ENCODE measurements at regions not wholly inside any gene's neighbourhood (a gene's known extent, or its start where the extent isn't known, plus 50 kb on each side); places are given as distances from the start of the nearest gene placed in this dataset.

DNA sequence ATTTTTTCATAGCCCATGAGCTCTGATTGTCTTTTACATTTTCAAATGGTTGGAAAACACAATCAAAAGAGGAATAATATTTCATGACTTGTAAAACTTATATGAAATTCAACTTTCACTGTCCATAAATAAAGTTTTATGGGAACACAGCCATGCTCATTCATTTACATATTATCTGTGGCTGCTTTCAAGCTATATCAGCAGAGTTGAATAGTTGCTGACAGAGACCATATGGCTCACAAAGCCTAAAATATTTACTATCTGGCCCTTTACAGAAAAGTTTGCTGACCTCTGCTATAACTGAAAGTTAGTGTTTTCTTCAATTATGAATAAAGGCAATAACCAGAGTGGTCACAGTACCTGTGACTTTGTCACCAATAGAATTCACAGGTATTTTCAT, 128.2 kb upstream of the GNAO1 start (continued):
- TF ChIP-seq, protein P1, sequence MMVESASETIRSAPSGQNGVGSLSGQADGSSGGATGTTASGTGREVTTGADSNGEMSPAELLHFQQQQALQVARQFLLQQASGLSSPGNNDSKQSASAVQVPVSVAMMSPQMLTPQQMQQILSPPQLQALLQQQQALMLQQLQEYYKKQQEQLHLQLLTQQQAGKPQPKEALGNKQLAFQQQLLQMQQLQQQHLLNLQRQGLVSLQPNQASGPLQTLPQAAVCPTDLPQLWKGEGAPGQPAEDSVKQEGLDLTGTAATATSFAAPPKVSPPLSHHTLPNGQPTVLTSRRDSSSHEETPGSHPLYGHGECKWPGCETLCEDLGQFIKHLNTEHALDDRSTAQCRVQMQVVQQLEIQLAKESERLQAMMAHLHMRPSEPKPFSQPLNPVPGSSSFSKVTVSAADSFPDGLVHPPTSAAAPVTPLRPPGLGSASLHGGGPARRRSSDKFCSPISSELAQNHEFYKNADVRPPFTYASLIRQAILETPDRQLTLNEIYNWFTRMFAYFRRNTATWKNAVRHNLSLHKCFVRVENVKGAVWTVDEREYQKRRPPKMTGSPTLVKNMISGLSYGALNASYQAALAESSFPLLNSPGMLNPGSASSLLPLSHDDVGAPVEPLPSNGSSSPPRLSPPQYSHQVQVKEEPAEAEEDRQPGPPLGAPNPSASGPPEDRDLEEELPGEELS (CRISPR knock-in tag; IDR thresholded peaks at IDR 0.05) = no peak
- TF ChIP-seq MXD4 (CRISPR knock-in tag; IDR thresholded peaks at IDR 0.05; ENCODE audit: borderline replicate concordance) (no peak), TP53 (CRISPR knock-in tag; IDR thresholded peaks at IDR 0.05) (no peak)

DNA sequence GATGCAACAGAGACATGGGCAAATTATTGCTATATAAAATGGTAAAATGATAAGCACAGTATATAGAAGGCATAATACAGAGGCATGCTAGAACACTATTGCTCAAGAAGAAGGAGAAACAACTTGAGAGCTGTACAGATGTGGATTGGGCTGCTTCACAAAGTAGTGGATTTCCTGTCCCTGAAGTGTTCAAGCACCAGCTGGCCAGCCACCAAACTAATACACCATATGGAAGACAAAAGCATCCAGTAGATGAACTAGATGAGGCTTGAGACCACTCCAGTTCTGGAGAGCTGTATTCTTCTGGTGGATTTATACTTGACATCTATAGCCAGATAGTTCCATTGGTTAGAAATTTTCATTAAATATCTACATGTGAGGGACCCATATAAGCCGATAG, 134.1 kb upstream of the GNAO1 start:
- no peaks in the 10 kb centered on the region; the same call in 1 of the 2 replicates for H3K27me3 Mint-ChIP-seq (ENCODE audit: low read depth)
- CTCF ChIA-PET = interaction anchor here (0.9 kb wide), 1 partner anchor 224 kb away, joined by 4 read pairs; no protein-coding TSS in a partner anchor
- no peak for DNase-seq (ENCODE audit: low spot score)
- no peak for ATAC-seq
- H3K4me3 Mint-ChIP-seq = no peak overlapping the region
- no peak for TF ChIP-seq SOX15 (CRISPR knock-in tag; IDR thresholded peaks at IDR 0.05)
- TF ChIP-seq, protein P2, sequence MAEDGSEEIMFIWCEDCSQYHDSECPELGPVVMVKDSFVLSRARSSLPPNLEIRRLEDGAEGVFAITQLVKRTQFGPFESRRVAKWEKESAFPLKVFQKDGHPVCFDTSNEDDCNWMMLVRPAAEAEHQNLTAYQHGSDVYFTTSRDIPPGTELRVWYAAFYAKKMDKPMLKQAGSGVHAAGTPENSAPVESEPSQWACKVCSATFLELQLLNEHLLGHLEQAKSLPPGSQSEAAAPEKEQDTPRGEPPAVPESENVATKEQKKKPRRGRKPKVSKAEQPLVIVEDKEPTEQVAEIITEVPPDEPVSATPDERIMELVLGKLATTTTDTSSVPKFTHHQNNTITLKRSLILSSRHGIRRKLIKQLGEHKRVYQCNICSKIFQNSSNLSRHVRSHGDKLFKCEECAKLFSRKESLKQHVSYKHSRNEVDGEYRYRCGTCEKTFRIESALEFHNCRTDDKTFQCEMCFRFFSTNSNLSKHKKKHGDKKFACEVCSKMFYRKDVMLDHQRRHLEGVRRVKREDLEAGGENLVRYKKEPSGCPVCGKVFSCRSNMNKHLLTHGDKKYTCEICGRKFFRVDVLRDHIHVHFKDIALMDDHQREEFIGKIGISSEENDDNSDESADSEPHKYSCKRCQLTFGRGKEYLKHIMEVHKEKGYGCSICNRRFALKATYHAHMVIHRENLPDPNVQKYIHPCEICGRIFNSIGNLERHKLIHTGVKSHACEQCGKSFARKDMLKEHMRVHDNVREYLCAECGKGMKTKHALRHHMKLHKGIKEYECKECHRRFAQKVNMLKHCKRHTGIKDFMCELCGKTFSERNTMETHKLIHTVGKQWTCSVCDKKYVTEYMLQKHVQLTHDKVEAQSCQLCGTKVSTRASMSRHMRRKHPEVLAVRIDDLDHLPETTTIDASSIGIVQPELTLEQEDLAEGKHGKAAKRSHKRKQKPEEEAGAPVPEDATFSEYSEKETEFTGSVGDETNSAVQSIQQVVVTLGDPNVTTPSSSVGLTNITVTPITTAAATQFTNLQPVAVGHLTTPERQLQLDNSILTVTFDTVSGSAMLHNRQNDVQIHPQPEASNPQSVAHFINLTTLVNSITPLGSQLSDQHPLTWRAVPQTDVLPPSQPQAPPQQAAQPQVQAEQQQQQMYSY (CRISPR knock-in tag; IDR thresholded peaks at IDR 0.05) = no peak
- no peak for TF ChIP-seq JUN (CRISPR knock-in tag; IDR thresholded peaks at IDR 0.05)
- TF ChIP-seq, protein P3, sequence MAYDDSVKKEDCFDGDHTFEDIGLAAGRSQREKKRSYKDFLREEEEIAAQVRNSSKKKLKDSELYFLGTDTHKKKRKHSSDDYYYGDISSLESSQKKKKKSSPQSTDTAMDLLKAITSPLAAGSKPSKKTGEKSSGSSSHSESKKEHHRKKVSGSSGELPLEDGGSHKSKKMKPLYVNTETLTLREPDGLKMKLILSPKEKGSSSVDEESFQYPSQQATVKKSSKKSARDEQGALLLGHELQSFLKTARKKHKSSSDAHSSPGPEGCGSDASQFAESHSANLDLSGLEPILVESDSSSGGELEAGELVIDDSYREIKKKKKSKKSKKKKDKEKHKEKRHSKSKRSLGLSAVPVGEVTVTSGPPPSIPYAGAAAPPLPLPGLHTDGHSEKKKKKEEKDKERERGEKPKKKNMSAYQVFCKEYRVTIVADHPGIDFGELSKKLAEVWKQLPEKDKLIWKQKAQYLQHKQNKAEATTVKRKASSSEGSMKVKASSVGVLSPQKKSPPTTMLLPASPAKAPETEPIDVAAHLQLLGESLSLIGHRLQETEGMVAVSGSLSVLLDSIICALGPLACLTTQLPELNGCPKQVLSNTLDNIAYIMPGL (CRISPR knock-in tag; IDR thresholded peaks at IDR 0.05) = no peak
- no peak for TF ChIP-seq MXD4 (CRISPR knock-in tag; IDR thresholded peaks at IDR 0.05; ENCODE audit: borderline replicate concordance)
- no peak for TF ChIP-seq SMAD3 (CRISPR knock-in tag; IDR thresholded peaks at IDR 0.05; ENCODE audit: borderline replicate concordance)
- TF ChIP-seq ZNF138 (CRISPR knock-in tag; conservative IDR thresholded peaks at IDR 0.05) = no peak
- TF ChIP-seq ZNF232 (CRISPR knock-in tag; IDR thresholded peaks at IDR 0.05) = no peak
- TF ChIP-seq, protein P4, sequence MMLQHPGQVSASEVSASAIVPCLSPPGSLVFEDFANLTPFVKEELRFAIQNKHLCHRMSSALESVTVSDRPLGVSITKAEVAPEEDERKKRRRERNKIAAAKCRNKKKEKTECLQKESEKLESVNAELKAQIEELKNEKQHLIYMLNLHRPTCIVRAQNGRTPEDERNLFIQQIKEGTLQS (CRISPR knock-in tag; conservative IDR thresholded peaks at IDR 0.05) = no peak
- POLR2A ChIA-PET = no interaction called here
- no peaks in the 10 kb centered on the region for H3K9me3 Mint-ChIP-seq
- H3K4me1 Mint-ChIP-seq = no peaks in the 10 kb centered on the region
- no peaks in the 10 kb centered on the region for H3K36me3 Mint-ChIP-seq
- no peak overlapping the region for H3K27ac Mint-ChIP-seq

DNA sequence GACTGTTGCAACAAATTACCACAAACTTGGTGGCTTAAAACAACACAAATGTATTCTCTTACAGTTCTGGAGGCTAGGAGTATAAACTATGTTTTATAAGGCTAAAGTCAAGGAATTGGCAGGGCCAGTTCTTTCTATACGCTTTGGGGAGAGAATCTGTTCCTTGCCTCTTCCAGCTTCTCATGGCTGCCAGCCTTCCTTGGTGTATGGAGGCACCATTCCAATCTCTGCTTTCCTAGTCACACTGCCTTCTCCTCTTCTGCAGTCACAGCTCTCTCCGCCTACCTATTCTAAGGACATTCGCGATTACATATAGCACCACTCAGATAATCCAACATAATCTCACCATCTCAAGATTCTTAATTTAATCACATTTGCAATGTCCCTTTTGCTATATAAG, 140.4 kb upstream of the GNAO1 start:
- POLR2A ChIA-PET = no interaction called here
- H3K4me1 Mint-ChIP-seq = no peaks in the 10 kb centered on the region
- no peaks in the 10 kb centered on the region; the same call in 1 of the 2 replicates for H3K27me3 Mint-ChIP-seq (ENCODE audit: low read depth)
- no peak overlapping the region for H3K4me3 Mint-ChIP-seq
- no peak overlapping the region for H3K27ac Mint-ChIP-seq
- ATAC-seq (no peak), DNase-seq (ENCODE audit: low spot score) (no peak)
- H3K9me3 Mint-ChIP-seq = no peaks in the 10 kb centered on the region
- CTCF ChIA-PET = no interaction called here
- no peaks in the 10 kb centered on the region for H3K36me3 Mint-ChIP-seq
- no peak for TF ChIP-seq ELF4 (CRISPR knock-in tag; IDR thresholded peaks at IDR 0.05; ENCODE audit: low read depth)
- TF ChIP-seq ZNF423 (CRISPR knock-in tag; IDR thresholded peaks at IDR 0.05) = no peak
- no peak for TF ChIP-seq ZNF671 (CRISPR knock-in tag; IDR thresholded peaks at IDR 0.05)
- TF ChIP-seq PRRX2 (CRISPR knock-in tag; IDR thresholded peaks at IDR 0.05) = no peak
- no peak for TF ChIP-seq NFATC4 (CRISPR knock-in tag; IDR thresholded peaks at IDR 0.05)
- no peak for TF ChIP-seq ZNF317 (CRISPR knock-in tag; IDR thresholded peaks at IDR 0.05; ENCODE audit: borderline replicate concordance, low read depth)
- TF ChIP-seq, protein P5, sequence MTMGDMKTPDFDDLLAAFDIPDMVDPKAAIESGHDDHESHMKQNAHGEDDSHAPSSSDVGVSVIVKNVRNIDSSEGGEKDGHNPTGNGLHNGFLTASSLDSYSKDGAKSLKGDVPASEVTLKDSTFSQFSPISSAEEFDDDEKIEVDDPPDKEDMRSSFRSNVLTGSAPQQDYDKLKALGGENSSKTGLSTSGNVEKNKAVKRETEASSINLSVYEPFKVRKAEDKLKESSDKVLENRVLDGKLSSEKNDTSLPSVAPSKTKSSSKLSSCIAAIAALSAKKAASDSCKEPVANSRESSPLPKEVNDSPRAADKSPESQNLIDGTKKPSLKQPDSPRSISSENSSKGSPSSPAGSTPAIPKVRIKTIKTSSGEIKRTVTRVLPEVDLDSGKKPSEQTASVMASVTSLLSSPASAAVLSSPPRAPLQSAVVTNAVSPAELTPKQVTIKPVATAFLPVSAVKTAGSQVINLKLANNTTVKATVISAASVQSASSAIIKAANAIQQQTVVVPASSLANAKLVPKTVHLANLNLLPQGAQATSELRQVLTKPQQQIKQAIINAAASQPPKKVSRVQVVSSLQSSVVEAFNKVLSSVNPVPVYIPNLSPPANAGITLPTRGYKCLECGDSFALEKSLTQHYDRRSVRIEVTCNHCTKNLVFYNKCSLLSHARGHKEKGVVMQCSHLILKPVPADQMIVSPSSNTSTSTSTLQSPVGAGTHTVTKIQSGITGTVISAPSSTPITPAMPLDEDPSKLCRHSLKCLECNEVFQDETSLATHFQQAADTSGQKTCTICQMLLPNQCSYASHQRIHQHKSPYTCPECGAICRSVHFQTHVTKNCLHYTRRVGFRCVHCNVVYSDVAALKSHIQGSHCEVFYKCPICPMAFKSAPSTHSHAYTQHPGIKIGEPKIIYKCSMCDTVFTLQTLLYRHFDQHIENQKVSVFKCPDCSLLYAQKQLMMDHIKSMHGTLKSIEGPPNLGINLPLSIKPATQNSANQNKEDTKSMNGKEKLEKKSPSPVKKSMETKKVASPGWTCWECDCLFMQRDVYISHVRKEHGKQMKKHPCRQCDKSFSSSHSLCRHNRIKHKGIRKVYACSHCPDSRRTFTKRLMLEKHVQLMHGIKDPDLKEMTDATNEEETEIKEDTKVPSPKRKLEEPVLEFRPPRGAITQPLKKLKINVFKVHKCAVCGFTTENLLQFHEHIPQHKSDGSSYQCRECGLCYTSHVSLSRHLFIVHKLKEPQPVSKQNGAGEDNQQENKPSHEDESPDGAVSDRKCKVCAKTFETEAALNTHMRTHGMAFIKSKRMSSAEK (CRISPR knock-in tag; IDR thresholded peaks at IDR 0.05; ENCODE audit: borderline replicate concordance) = no peak
- TF ChIP-seq, protein P6, sequence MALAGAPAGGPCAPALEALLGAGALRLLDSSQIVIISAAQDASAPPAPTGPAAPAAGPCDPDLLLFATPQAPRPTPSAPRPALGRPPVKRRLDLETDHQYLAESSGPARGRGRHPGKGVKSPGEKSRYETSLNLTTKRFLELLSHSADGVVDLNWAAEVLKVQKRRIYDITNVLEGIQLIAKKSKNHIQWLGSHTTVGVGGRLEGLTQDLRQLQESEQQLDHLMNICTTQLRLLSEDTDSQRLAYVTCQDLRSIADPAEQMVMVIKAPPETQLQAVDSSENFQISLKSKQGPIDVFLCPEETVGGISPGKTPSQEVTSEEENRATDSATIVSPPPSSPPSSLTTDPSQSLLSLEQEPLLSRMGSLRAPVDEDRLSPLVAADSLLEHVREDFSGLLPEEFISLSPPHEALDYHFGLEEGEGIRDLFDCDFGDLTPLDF (CRISPR knock-in tag; IDR thresholded peaks at IDR 0.05) = no peak
- no peak for TF ChIP-seq MXD4 (CRISPR knock-in tag; IDR thresholded peaks at IDR 0.05; ENCODE audit: borderline replicate concordance)
- TF ChIP-seq, protein P7, sequence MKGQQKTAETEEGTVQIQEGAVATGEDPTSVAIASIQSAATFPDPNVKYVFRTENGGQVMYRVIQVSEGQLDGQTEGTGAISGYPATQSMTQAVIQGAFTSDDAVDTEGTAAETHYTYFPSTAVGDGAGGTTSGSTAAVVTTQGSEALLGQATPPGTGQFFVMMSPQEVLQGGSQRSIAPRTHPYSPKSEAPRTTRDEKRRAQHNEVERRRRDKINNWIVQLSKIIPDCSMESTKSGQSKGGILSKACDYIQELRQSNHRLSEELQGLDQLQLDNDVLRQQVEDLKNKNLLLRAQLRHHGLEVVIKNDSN (CRISPR knock-in tag; IDR thresholded peaks at IDR 0.05) = no peak
- no peak for TF ChIP-seq SMAD4 (CRISPR knock-in tag; IDR thresholded peaks at IDR 0.05)
